ENCODE measurements at regions not wholly inside any gene's neighbourhood (a gene's known extent, or its start where the extent isn't known, plus 50 kb on each side); places are given as distances from the start of the nearest gene placed in this dataset.

DNA sequence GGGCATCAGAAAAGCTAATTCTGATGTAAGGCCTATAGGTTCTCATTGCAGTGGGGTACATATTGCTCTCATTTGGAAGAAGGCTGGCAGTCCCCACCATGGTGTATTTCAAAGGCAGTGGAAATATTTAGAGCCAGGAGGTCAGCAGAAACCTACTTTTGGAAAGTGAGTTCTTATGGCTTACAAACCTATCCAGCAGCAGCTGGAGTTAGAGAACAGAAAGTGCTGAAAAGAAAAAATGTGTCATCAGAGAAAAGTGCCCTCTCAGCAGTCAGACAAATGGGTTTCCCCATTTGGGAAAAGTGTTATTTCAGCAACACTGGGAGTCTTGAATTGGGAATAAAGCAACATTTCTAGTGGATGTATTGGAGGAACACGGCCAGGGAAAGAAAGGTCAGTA is 105.7 kb upstream of the IGFBP3 start:
- DNase-seq, result no peak

DNA sequence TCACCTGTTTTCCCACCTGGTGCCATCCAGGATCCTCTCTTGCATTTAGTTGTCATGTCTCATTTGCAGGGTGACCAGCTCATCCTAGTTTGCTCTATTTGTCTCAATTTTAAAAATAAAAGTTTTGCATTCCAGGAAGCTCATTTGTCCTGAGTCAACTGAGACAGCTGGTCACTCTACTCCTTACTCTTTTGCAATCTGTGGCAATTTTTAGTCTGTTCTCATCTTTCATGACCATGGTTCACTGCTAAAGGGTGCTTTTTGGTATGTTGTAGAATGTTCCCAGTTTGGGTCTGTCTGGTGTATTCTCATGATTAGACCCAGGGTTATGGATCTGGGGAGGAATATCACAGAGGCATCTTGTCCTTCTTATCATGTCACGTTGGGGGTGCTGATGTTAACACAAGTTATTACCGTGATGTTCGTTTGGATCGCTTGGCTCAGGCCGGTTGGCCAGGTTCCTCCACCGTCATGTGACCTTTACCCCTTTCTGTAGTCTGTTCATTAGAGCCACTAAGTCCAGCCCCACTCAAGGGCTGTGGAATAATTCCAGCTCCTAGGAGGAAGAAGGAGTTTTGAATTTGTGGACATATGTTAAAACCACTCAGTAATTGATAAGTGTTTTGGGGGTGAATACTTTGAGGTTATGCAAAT is 103.3 kb upstream of the IGFBP3 start:
- DNase-seq, result no peak

- no peak for DNase-seq
These were observed 101.3 kb upstream of the IGFBP3 start for GRCh38 chr7:46022397-46022796.

DNA sequence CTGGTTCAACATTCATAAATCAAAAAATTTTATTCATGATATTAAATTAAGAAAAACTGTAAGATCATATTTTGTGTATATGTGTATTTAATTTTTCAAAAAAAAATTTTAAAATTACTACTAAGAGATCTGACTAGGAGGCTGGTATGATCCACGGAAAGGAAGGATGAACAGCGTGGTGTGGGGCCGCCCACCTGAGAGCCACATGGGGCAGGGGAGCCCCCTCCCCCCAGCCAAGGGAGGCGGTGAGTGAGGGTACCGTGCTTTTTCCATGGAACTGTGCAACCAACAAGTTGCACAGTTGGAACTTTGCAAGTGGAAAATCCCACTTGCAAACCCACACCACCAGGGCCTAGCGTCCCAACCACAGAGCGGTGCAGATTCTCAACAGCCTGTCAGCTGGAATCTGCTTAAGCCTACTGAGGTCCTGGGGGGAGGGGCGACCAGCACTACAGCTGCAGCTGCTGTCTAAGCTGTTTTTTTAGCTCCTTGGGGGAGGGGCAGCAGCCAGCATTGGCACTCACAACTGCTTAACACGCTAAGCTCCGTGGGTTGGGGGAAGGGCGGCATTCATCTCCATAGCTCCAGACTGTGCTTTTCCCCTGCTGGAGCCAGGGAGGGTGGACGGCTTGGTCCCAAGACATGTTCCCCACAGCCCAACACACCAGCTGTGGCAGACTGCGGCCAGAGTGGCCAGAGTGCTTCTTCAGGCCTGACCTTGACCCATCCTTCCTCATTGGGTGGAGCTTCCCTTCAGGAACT is 94.2 kb upstream of the IGFBP3 start:
- DNase-seq, result no peak

- DNase-seq, result no peak
These were observed 90.4 kb upstream of the IGFBP3 start for GRCh38 chr7:46011501-46011900.

GRCh38 chr7:46011059-46011458 is 90.0 kb upstream of the IGFBP3 start:
- DNase-seq, result no peak

DNA sequence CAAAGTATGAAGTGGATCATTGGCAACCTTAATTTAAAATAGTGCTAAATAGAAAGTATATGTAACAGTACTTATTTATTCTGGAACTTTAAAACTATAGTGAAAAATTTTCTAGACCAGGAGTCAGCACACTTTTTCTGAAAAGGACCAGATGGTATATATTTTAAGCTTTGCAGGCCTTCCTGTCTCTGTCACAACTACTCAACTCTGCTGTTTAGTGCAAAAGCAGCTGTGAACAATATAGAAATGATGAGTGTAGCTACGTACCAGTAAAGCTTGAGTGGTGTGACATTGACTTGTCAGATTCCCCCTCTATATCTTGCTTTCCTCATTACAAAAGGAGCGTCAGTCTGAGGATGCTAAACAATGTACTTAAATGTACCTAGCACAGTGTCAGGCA is 88.1 kb upstream of the IGFBP3 start:
- no peak for DNase-seq

- DNase-seq, result no peak
These were observed 87.0 kb upstream of the IGFBP3 start for GRCh38 chr7:46007990-46008643.

DNA sequence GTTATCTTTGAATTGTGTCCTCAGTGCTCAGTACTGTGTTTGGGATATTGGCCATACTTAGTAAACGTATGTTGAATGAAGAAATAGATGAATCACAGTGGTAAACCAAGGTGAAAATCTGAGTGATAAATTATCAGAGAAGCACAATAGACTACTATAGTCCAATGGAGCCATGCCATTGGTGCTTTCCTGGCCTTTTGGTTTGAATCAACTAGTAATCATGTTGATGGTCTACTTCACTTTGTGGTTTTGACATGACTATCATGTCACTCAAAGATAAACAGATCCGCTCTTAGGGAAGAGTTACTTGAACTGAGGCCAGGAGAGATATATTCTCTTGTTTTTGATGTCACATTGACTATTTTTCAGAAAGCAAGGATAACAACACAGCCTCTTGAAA is 86.1 kb upstream of the IGFBP3 start:
- no peak for DNase-seq

- no peak for DNase-seq
These were observed 85.7 kb upstream of the IGFBP3 start for GRCh38 chr7:46006723-46007122.

DNA sequence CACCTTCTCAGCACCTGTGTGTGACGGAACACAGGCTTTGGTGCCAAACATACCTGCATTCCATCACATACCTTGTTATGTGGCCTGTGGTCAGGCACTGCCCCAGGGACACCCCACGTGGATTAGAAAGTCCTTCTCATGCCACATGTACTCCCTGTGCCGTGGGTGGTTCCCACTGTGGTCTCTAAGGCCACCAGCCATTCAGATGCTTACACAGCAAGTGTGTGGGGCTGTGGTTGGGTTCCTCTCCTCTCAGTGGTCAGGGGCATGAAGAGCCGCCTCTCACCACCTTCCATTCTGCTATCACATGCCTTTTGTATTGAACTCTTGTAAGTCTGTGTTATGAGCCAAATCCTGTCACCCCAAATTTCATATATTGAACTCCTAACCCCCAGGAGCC is 85.1 kb upstream of the IGFBP3 start:
- no peak for DNase-seq

GRCh38 chr7:46004965-46005364 is 83.9 kb upstream of the IGFBP3 start:
- DNase-seq, result no peak

- no peak for DNase-seq
These were observed 83.1 kb upstream of the IGFBP3 start for GRCh38 chr7:46003896-46004875.

DNA sequence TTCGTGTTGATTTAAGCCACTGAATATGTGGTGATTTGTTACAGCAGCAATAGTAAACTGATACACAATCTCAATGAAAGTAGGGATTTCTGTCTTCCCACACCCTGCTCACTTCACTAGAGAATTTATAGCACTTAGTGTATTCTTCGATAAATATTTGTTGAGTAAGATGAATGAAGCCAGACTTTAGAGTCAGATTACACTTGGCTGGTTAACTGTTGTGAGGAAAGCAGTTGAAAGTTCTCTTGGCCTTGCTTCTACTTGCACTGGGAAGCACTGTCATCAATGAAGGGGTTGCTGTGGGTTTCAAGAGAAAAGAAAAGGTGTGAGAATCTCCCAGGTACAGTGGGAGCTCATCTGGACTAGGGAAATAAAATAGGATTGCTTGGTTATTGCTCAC is 82.1 kb upstream of the IGFBP3 start:
- DNase-seq, result no peak

- DNase-seq, result no peak
These were observed 79.4 kb upstream of the IGFBP3 start for GRCh38 chr7:46000513-46000912.

DNA sequence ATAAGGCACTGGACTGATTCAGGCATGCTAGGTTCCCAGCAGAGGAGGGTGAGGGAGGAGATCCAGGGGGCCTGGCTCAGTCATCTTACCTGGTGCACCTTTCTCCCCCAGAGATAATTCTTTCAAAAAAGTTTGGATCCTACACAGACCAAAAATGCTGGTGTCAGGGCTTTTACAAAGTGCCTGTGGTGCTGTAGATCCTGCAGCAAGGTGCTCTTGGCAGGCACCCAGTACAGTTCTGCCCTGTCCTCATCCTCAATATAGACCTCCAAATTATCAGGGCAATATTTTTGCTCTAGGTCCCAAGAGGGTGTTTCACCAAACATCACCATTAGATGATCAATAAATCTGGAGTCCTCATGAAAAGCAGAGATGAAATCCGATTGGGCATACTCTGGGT is 78.5 kb upstream of the IGFBP3 start:
- no peak for DNase-seq

DNA sequence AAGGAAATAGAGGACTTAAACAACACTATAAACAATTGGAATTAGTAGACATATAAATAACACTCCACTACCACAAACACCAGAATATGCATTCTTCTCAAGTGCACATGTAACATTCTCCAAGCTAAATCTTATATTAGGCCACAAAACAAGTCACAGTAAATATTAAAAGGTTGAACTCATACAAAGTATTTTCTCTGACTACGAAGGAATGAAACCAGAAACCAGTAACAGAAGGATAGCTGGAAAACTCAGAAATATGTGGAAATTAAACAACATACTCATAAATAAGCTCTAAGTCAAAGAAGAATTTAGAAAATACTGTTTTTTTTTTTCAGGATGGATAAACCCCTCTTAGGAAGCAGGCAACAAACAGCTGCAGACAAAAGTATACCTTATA is 77.4 kb upstream of the IGFBP3 start:
- no peak for DNase-seq

DNA sequence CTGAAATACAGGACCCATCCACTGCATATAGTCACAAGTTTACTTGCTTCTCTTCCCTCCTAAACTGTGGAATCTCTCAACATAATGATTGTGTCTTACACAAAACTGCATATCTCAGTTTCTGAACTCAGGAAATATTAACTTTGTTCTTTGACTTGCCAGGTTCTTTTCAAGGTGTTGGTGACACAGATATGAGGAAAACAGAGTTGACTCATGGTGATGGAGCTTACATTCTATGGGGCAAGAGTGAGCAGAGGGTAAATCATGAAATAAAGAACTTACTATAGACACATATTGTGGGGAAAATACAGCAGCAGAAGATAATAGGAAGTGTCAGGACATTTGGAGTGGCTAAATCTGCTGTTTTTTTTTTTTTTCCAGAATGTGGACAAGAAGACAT is 72.5 kb upstream of the IGFBP3 start:
- no peak for DNase-seq

DNA sequence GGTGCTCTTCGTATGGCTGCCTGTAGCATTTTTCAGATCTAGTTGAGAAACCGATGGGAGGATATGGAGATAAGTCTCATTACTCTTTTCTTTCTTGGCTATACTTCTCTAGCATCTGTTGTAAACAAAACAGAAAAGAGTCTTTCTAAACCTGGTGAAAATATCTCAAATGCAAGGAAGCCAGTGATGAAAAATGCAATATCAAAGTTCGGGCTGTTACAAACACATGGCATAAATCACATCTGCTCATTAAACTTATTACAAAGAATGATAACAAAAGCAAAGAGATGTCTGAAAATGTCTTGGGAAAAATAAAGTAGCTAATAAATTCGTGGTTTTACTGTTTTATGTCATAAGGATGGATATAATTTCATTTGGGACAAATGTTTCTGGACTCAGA is 71.8 kb upstream of the IGFBP3 start:
- DNase-seq, result no peak

GRCh38 chr7:45990276-45990675 is 69.2 kb upstream of the IGFBP3 start:
- DNase-seq, result no peak

GRCh38 chr7:45988405-45989057 is 67.5 kb upstream of the IGFBP3 start:
- no peak for DNase-seq

DNA sequence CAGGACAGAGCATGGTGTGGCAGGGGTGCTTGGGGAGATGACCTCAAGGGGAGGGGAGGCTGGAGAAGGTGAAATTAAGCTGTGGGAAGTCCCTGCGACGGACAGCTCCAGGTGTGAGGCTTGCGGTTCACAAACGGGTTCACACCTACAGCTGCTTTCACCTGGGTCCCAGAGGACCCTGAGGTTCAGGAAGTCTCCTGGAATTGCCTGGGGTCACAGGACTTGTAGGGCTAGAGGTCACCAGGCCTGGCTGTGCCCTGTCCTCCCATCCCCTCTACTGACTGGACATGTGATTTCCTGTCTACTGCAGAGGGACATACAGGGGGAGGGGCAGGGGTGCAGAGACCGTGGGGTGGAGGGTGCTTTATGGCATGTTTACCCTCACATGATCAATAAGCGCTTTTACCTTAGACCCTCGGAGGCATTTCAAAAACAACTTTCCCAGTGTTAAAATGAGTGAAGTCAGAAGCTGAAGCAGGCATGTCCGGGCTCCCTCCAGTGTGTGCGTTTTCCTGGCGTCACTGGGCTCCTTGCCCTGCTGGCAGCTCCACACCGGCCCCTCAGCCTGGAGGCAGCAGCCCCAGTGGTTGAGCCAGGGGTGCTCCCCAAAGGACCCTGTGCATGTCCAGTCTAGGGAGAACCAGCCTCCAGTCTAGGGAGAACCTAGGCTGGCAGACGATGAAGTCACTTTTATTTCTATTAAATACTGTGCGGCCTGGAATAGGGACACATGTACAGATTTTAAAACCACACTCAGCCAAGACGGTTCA is 66.6 kb upstream of the IGFBP3 start:
- no peak for DNase-seq
